GM12872 (cell line): ENCODE measurements at regions not wholly inside any gene's neighbourhood (a gene's known extent, or its start where the extent isn't known, plus 50 kb on each side); places are given as distances from the start of the nearest gene placed in this dataset.

ENCODE experiments used
- CTCF ChIP-seq: IDR thresholded peaks from 3 replicates; pipeline ENCODE4 v1.5.1; 2011; ENCODE audit warnings: low read depth, mild to moderate bottlenecking, low read length, moderate library complexity; ENCODE audit not compliant: insufficient read depth

- no peak for TF ChIP-seq CTCF
Observed at GRCh38 chr3:103059432-103059831, 624.6 kb downstream of the ZPLD1 start.

GRCh38 chr3:103060242-103060641 lies 625.4 kb downstream of the ZPLD1 start:
- no peak for TF ChIP-seq CTCF

- TF ChIP-seq CTCF: no peak
Observed at GRCh38 chr3:103067963-103068362, 633.1 kb downstream of the ZPLD1 start.

GRCh38 chr3:103075282-103075681 lies 640.5 kb downstream of the ZPLD1 start:
- no peak for TF ChIP-seq CTCF

- no peak for TF ChIP-seq CTCF
Observed at GRCh38 chr3:103077910-103078309, 643.1 kb downstream of the ZPLD1 start.

- TF ChIP-seq CTCF: no peak
Observed at GRCh38 chr3:103082501-103082900, 647.7 kb downstream of the ZPLD1 start.

- TF ChIP-seq CTCF: no peak
Observed at GRCh38 chr3:103083848-103084631, 649.2 kb downstream of the ZPLD1 start.

- no peak for TF ChIP-seq CTCF
Observed at GRCh38 chr3:103085465-103085864, 650.6 kb downstream of the ZPLD1 start.
